NB4 (cell line): ENCODE measurements at regions not wholly inside any gene's neighbourhood (a gene's known extent, or its start where the extent isn't known, plus 50 kb on each side); places are given as distances from the start of the nearest gene placed in this dataset.

ENCODE experiments used
- DNase-seq: peaks from one replicate; pipeline ENCODE4 v3.0.0; 2010; ENCODE audit warnings: low read depth
- H3K4me3 ChIP-seq: one replicate; pipeline ENCODE4 v1.5.1; 2011; ENCODE audit warnings: mild to moderate bottlenecking, low read depth, low read length, moderate library complexity
- MYC ChIP-seq: IDR thresholded peaks from 2 replicates; pipeline ENCODE4 v1.6.1; 2011; ENCODE audit warnings: low read depth, low read length
- POLR2A ChIP-seq: IDR thresholded peaks from 2 replicates; pipeline ENCODE4 v1.6.1; 2011; ENCODE audit warnings: mild to moderate bottlenecking; ENCODE audit not compliant: insufficient read length; ENCODE audit errors: extremely low read depth
- TF ChIP-seq, protein P1 (sequence below): IDR thresholded peaks from one replicate; pipeline ENCODE4 v1.5.1; 2012; ENCODE audit warnings: low read depth, low read length
- TF ChIP-seq, protein P2 (sequence below): IDR thresholded peaks from 2 replicates; pipeline ENCODE4 v1.6.1; 2011; ENCODE audit warnings: low read depth, low read length

GRCh38 chr9:31137176-31138160 is 1247.0 kb upstream of the ACO1 start:
- peak; percentile 26 for DNase-seq
- TF ChIP-seq, protein P1, sequence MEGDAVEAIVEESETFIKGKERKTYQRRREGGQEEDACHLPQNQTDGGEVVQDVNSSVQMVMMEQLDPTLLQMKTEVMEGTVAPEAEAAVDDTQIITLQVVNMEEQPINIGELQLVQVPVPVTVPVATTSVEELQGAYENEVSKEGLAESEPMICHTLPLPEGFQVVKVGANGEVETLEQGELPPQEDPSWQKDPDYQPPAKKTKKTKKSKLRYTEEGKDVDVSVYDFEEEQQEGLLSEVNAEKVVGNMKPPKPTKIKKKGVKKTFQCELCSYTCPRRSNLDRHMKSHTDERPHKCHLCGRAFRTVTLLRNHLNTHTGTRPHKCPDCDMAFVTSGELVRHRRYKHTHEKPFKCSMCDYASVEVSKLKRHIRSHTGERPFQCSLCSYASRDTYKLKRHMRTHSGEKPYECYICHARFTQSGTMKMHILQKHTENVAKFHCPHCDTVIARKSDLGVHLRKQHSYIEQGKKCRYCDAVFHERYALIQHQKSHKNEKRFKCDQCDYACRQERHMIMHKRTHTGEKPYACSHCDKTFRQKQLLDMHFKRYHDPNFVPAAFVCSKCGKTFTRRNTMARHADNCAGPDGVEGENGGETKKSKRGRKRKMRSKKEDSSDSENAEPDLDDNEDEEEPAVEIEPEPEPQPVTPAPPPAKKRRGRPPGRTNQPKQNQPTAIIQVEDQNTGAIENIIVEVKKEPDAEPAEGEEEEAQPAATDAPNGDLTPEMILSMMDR = no peak
- TF ChIP-seq, protein P2, sequence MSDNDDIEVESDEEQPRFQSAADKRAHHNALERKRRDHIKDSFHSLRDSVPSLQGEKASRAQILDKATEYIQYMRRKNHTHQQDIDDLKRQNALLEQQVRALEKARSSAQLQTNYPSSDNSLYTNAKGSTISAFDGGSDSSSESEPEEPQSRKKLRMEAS = no peak
- TF ChIP-seq MYC (no peak), POLR2A (no peak)
- no peak overlapping the region for H3K4me3 ChIP-seq

- TF ChIP-seq MYC = no peak
- TF ChIP-seq, protein P1 = peak; percentile 25
- peak; percentile 57 for DNase-seq
- no peak overlapping the region for H3K4me3 ChIP-seq
Measured at GRCh38 chr9:31140316-31140715, 1244.1 kb upstream of the ACO1 start.

DNA sequence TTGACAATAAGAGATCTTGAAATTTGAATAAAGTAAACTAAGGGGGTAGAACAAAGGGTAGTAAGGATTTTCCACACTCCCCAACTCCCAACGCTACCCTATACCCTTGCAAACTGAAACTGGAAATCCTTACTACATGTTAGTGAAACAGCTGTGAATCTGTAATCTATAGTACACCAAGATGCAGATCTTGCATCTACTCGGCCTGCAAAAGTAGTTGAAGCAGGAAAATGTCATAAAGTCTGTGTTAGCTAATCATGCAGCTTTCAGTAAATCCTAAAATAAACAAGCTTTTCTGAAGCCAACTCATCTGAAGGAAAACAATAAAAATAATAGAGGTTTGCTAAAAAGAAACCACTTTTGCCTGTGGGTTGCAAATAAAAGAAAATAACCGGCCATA is 1242.0 kb upstream of the ACO1 start:
- no peak for DNase-seq
- no peak overlapping the region for H3K4me3 ChIP-seq
- TF ChIP-seq MYC = no peak
- TF ChIP-seq, protein P1 = no peak
- TF ChIP-seq, protein P2 = no peak
- no peak for TF ChIP-seq POLR2A

DNA sequence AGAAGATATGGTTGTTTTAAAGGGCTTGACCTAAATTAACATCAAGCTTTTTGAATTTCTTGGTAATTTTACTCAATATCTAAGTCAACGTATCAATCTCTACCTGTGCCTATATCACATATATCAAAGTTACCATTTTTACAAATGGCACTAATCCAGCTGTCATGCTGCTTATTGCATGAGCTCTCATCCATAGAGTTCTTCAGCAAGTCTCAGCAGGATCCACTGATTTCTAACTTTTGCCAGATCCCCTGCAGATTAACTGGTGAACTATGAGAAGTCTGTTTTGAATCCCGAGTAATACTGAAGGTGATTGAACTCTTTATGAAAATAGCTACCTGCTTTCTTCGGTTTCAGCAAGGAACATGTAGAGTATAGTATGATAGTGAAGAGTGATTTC is 1239.8 kb upstream of the ACO1 start:
- DNase-seq = no peak
- TF ChIP-seq, protein P2 = no peak
- no peak for TF ChIP-seq POLR2A
- TF ChIP-seq, protein P1 = no peak
- TF ChIP-seq MYC = no peak
- no peak overlapping the region for H3K4me3 ChIP-seq

GRCh38 chr9:31146485-31147166 is 1237.8 kb upstream of the ACO1 start:
- DNase-seq = no peak
- no peak overlapping the region for H3K4me3 ChIP-seq
- TF ChIP-seq POLR2A (no peak), MYC (no peak)
- TF ChIP-seq, protein P1 = no peak
- TF ChIP-seq, protein P2 = no peak
